ENCODE measurements at regions not wholly inside any gene's neighbourhood (a gene's known extent, or its start where the extent isn't known, plus 50 kb on each side); places are given as distances from the start of the nearest gene placed in this dataset.

- TF ChIP-seq CTCF (IDR thresholded peaks at IDR 0.05; ENCODE audit: insufficient read depth, low read depth, low read length): no peak
- TF ChIP-seq EZH2 (IDR thresholded peaks at IDR 0.05; ENCODE audit: insufficient read depth, low read length): no peak
These were observed 303.5 kb upstream of the SPOCK3 start for GRCh38 chr4:167537761-167538160.

All from astrocyte (in vitro differentiated cells and primary cell).